HFFc6 (cell line): ENCODE measurements at regions not wholly inside any gene's neighbourhood (a gene's known extent, or its start where the extent isn't known, plus 50 kb on each side); places are given as distances from the start of the nearest gene placed in this dataset.

Experiments used
- DNase-seq: peaks from one replicate; pipeline ENCODE4 v3.0.0-alpha.2; 2018
- H3K27ac Mint-ChIP-seq: 2 replicates; pipeline ENCODE4 v1.8.0; 2020; ENCODE audit warnings: mild to moderate bottlenecking, mixed read lengths
- H3K27me3 Mint-ChIP-seq: 2 replicates; pipeline ENCODE4 v1.8.0; 2021; ENCODE audit warnings: mild to moderate bottlenecking, moderate library complexity, mixed read lengths; ENCODE audit not compliant: insufficient read depth
- H3K36me3 Mint-ChIP-seq: 2 replicates; pipeline ENCODE4 v1.8.0; 2021; ENCODE audit warnings: low read depth, mixed read lengths
- H3K4me1 Mint-ChIP-seq: 2 replicates; pipeline ENCODE4 v1.8.0; 2020; ENCODE audit warnings: low read depth, mixed read lengths
- H3K4me3 Mint-ChIP-seq: 2 replicates; pipeline ENCODE4 v1.8.0; 2020; ENCODE audit warnings: mild to moderate bottlenecking, moderate library complexity, mixed read lengths
- H3K9me3 Mint-ChIP-seq: 2 replicates; pipeline ENCODE4 v1.8.0; 2020; ENCODE audit warnings: mild to moderate bottlenecking, mixed read lengths
- CTCF ChIP-seq: fragments of 200-600 bp; sonication (generic); IDR thresholded peaks from 2 replicates; pipeline ENCODE4 v1.5.0; 2021; ENCODE audit warnings: antibody characterized with exemption, mild to moderate bottlenecking

- no peaks in the 10 kb centered on the region for H3K36me3 Mint-ChIP-seq
Measured at GRCh38 chr12:74685385-74685784, 147.8 kb downstream of the ATXN7L3B start.

GRCh38 chr12:74689071-74689655 lies 151.5 kb downstream of the ATXN7L3B start:
- H3K36me3 Mint-ChIP-seq = no peaks in the 10 kb centered on the region
- H3K27me3 Mint-ChIP-seq = peaks cover 2% of the 10 kb centered on the region; the same call in 1 of the 2 replicates
- no peak overlapping the region for H3K4me3 Mint-ChIP-seq
- DNase-seq = peak; percentile 61
- no peaks in the 10 kb centered on the region for H3K9me3 Mint-ChIP-seq
- peak; percentile 84 for TF ChIP-seq CTCF
- H3K4me1 Mint-ChIP-seq = no peaks in the 10 kb centered on the region
- H3K27ac Mint-ChIP-seq = no peak overlapping the region

More at GRCh38 chr12:74685385-74685784, 147.8 kb downstream of the ATXN7L3B start:
- no peak for DNase-seq
- Mint-ChIP-seq H3K27me3 (no peaks in the 10 kb centered on the region), H3K9me3 (no peaks in the 10 kb centered on the region), H3K4me1 (no peaks in the 10 kb centered on the region), H3K27ac (no peak overlapping the region), H3K4me3 (no peak overlapping the region)
- no peak for TF ChIP-seq CTCF

- DNase-seq = no peak
- Mint-ChIP-seq H3K27ac (no peak overlapping the region), H3K4me3 (no peak overlapping the region), H3K36me3 (no peaks in the 10 kb centered on the region), H3K4me1 (no peaks in the 10 kb centered on the region), H3K9me3 (no peaks in the 10 kb centered on the region), H3K27me3 (peaks cover 2% of the 10 kb centered on the region; the same call in 1 of the 2 replicates)
- TF ChIP-seq CTCF = no peak
Measured at GRCh38 chr12:74689929-74690328, 152.3 kb downstream of the ATXN7L3B start.

- no peak for TF ChIP-seq CTCF
- no peak for DNase-seq
- Mint-ChIP-seq H3K27me3 (no peaks in the 10 kb centered on the region), H3K36me3 (no peaks in the 10 kb centered on the region), H3K27ac (no peak overlapping the region), H3K4me3 (no peak overlapping the region), H3K9me3 (peaks cover 4% of the 10 kb centered on the region; the same call in 1 of the 2 replicates), H3K4me1 (no peaks in the 10 kb centered on the region; the same call in 1 of the 2 replicates)
Measured at GRCh38 chr12:74719447-74719846, 181.8 kb downstream of the ATXN7L3B start.

GRCh38 chr12:74722709-74723108 lies 185.1 kb downstream of the ATXN7L3B start:
- DNase-seq = no peak

More at GRCh38 chr12:74722709-74723108, 185.1 kb downstream of the ATXN7L3B start:
- no peak overlapping the region for H3K27ac Mint-ChIP-seq
- H3K27me3 Mint-ChIP-seq = no peaks in the 10 kb centered on the region; the same call in 1 of the 2 replicates
- H3K36me3 Mint-ChIP-seq = no peaks in the 10 kb centered on the region
- H3K4me1 Mint-ChIP-seq = no peaks in the 10 kb centered on the region; the same call in 1 of the 2 replicates
- H3K4me3 Mint-ChIP-seq = no peak overlapping the region
- TF ChIP-seq CTCF = no peak
- no peaks in the 10 kb centered on the region for H3K9me3 Mint-ChIP-seq
